HepG2 (cell line): ENCODE measurements at regions not wholly inside any gene's neighbourhood (a gene's known extent, or its start where the extent isn't known, plus 50 kb on each side); places are given as distances from the start of the nearest gene placed in this dataset.

Source experiments
- ATF5 ChIP-seq: sonication (generic); formaldehyde crosslinking; IDR thresholded peaks from 2 replicates; pipeline ENCODE4 v1.4.0; 2020; ENCODE audit warnings: mild to moderate bottlenecking, low read depth, missing genetic modification reagents
- CCDC6 ChIP-seq: sonication (generic); formaldehyde crosslinking; IDR thresholded peaks from 2 replicates; pipeline ENCODE4 v1.8.1; 2022; ENCODE audit warnings: mild to moderate bottlenecking, missing genetic modification reagents, moderate library complexity
- CENPX ChIP-seq: sonication (generic); formaldehyde crosslinking; IDR thresholded peaks from 2 replicates; pipeline ENCODE4 v1.9.0; 2021; ENCODE audit warnings: mild to moderate bottlenecking, missing genetic modification reagents, moderate library complexity
- FLYWCH1 ChIP-seq: sonication (generic); formaldehyde crosslinking; IDR thresholded peaks from 2 replicates; pipeline ENCODE4 v1.8.1; 2023; ENCODE audit warnings: mild to moderate bottlenecking, missing genetic modification reagents
- HNF4G ChIP-seq, 2 experiments: sonication (generic) in 1 of 2; formaldehyde crosslinking in 1 of 2; IDR thresholded peaks; 2 replicates each; pipeline versions ENCODE4 v1.4.0 to v1.6.1; 2011 to 2020; ENCODE audit warnings: borderline replicate concordance in 2 of 2, low read depth in 2 of 2, mild to moderate bottlenecking in 2 of 2, low read length in 1 of 2, missing genetic modification reagents in 1 of 2, moderate library complexity in 1 of 2
- KLF12 ChIP-seq: sonication (generic); formaldehyde crosslinking; IDR thresholded peaks from 2 replicates; pipeline ENCODE4 v1.4.0; 2020; ENCODE audit warnings: missing genetic modification reagents, borderline replicate concordance
- MATR3 ChIP-seq: sonication (generic); formaldehyde crosslinking; IDR thresholded peaks from 2 replicates; pipeline ENCODE4 v1.4.0; 2020; ENCODE audit warnings: missing genetic modification reagents
- MED13 ChIP-seq: sonication (generic); formaldehyde crosslinking; IDR thresholded peaks from 2 replicates; pipeline ENCODE4 v1.5.0; 2020; ENCODE audit warnings: missing genetic modification reagents
- RFX1 ChIP-seq: fragments of 450-650 bp; IDR thresholded peaks from 2 replicates; pipeline ENCODE4 v1.6.1; 2017
- SRY ChIP-seq: sonication (generic); formaldehyde crosslinking; IDR thresholded peaks from 2 replicates; pipeline ENCODE4 v1.8.0; 2022; ENCODE audit warnings: mild to moderate bottlenecking, missing genetic modification reagents
- ZBTB3 ChIP-seq: sonication (generic); formaldehyde crosslinking; IDR thresholded peaks from 2 replicates; pipeline ENCODE4 v1.4.0; 2020; ENCODE audit warnings: low read depth, mild to moderate bottlenecking, moderate library complexity, missing genetic modification reagents, borderline replicate concordance
- ZGPAT ChIP-seq: IDR thresholded peaks from 2 replicates; pipeline ENCODE4 v1.6.1; 2016; ENCODE audit warnings: mild to moderate bottlenecking
- ZNF333 ChIP-seq: sonication (generic); formaldehyde crosslinking; IDR thresholded peaks from 2 replicates; pipeline ENCODE4 v1.4.0; 2020; ENCODE audit warnings: mild to moderate bottlenecking, missing genetic modification reagents, borderline replicate concordance
- ZNF335 ChIP-seq: sonication (generic); formaldehyde crosslinking; IDR thresholded peaks from 2 replicates; pipeline ENCODE4 v1.4.0; 2020; ENCODE audit warnings: missing genetic modification reagents
- ZNF713 ChIP-seq: sonication (generic); formaldehyde crosslinking; IDR thresholded peaks from 2 replicates; pipeline ENCODE4 v1.4.0; 2020; ENCODE audit warnings: mild to moderate bottlenecking, missing genetic modification reagents
- ZNF740 ChIP-seq: sonication (generic); formaldehyde crosslinking; IDR thresholded peaks from 2 replicates; pipeline ENCODE4 v1.4.0; 2020; ENCODE audit warnings: missing genetic modification reagents
- ZNF839 ChIP-seq: sonication (generic); formaldehyde crosslinking; IDR thresholded peaks from 2 replicates; pipeline ENCODE4 v1.4.0; 2020; ENCODE audit warnings: missing genetic modification reagents, mild to moderate bottlenecking, borderline replicate concordance

GRCh38 chr2:52341732-52342131, 1309.8 kb upstream of the NRXN1 start (continued):
- no peak for TF ChIP-seq MED13 (CRISPR knock-in tag)
- TF ChIP-seq ZNF713, result no peak
- TF ChIP-seq ZGPAT, result no peak
- TF ChIP-seq ZBTB3 (CRISPR knock-in tag), result no peak
- no peak for TF ChIP-seq ZNF740 (CRISPR knock-in tag)
- TF ChIP-seq CCDC6 (CRISPR knock-in tag), result no peak
- no peak for TF ChIP-seq SRY (CRISPR knock-in tag)
- TF ChIP-seq ZNF333 (CRISPR knock-in tag), result no peak
- no peak for TF ChIP-seq RFX1
- TF ChIP-seq HNF4G (IDR thresholded peaks at IDR 0.05; ENCODE audit: borderline replicate concordance, low read depth, low read length), result peak; percentile 54
- no peak for TF ChIP-seq HNF4G (CRISPR knock-in tag; IDR thresholded peaks at IDR 0.05; ENCODE audit: borderline replicate concordance, low read depth)
- no peak for TF ChIP-seq MATR3
- no peak for TF ChIP-seq ZNF839 (CRISPR knock-in tag)
- TF ChIP-seq KLF12 (CRISPR knock-in tag), result no peak
- TF ChIP-seq FLYWCH1, result no peak
- TF ChIP-seq CENPX, result no peak
- TF ChIP-seq ATF5, result no peak
- TF ChIP-seq ZNF335, result no peak
